Activated CD4-positive, alpha-beta T cell treated with anti-CD3 and anti-CD28 coated beads, Interleukin-2, amount 10 ng/mL, durations not matched to agents 7 days and 5 days (primary cell): ENCODE measurements at regions not wholly inside any gene's neighbourhood (a gene's known extent, or its start where the extent isn't known, plus 50 kb on each side); places are given as distances from the start of the nearest gene placed in this dataset.

Experiments used
- CTCF ChIA-PET: fragments of 350-600 bp; sonication (Branson Sonifier 250); formaldehyde crosslinking; loops from one replicate; lab custom pipeline; 2021; ENCODE audit warnings: antibody characterized with exemption; lab: Charles Lee
- POLR2A ChIA-PET: fragments of 350-600 bp; sonication (Branson Sonifier 250); formaldehyde crosslinking; loops from one replicate; lab custom pipeline; 2021; ENCODE audit warnings: antibody characterized with exemption; lab: Charles Lee
- DNase-seq: peaks from one replicate; pipeline ENCODE4 v3.0.0-alpha.2; 2020
- H3K27ac Mint-ChIP-seq: one replicate; pipeline ENCODE4 v1.8.0; 2021; ENCODE audit warnings: mild to moderate bottlenecking, moderate library complexity, mixed read lengths
- H3K27me3 Mint-ChIP-seq: one replicate; pipeline ENCODE4 v1.8.0; 2021; ENCODE audit warnings: mixed read lengths
- H3K36me3 Mint-ChIP-seq: one replicate; pipeline ENCODE4 v1.8.0; 2021; ENCODE audit warnings: low read depth, mixed read lengths
- H3K4me1 Mint-ChIP-seq: one replicate; pipeline ENCODE4 v1.8.0; 2021; ENCODE audit warnings: mixed read lengths
- H3K4me3 Mint-ChIP-seq: one replicate; pipeline ENCODE4 v1.8.0; 2021; ENCODE audit warnings: mild to moderate bottlenecking, moderate library complexity, mixed read lengths
- H3K9me3 Mint-ChIP-seq: one replicate; pipeline ENCODE4 v1.8.0; 2021; ENCODE audit warnings: mixed read lengths

GRCh38 chr6:74939721-74940620 lies 265.9 kb downstream of the COL12A1 start:
- CTCF ChIA-PET = no interaction called here
- Mint-ChIP-seq H3K4me1 (no peaks in the 10 kb centered on the region), H3K9me3 (no peaks in the 10 kb centered on the region), H3K27ac (no peak overlapping the region), H3K36me3 (no peaks in the 10 kb centered on the region), H3K4me3 (no peak overlapping the region), H3K27me3 (no peaks in the 10 kb centered on the region)
- POLR2A ChIA-PET = no interaction called here
- DNase-seq = no peak

DNA sequence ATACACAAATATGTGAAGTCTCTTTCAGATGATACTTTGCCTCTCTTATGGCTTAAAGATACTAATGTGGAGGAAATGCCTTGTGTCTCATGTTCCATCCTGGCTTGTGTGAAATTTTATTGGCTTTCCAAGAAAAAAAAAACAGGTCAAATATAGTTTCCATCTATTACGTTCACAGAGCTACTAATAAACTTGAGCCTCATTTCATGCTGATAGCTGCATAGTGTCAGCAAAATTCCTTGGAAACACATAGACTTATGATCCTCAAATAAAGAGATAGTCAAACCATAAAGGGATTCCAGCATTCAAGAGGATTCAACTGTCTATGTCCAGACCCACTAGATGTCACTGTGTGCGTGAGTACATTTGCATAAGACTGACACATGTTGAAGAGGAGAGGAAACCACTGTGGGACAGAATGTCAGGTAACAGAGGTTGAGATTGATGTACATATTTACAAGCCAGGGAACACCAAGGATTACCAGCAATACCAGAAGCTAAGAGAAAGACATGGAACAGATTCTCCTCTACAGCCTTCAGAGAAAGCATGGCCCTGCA lies 266.6 kb downstream of the COL12A1 start:
- Mint-ChIP-seq H3K9me3 (no peaks in the 10 kb centered on the region), H3K27me3 (no peaks in the 10 kb centered on the region), H3K36me3 (no peaks in the 10 kb centered on the region), H3K4me3 (no peak overlapping the region), H3K27ac (no peak overlapping the region), H3K4me1 (no peaks in the 10 kb centered on the region)
- ChIA-PET CTCF (no interaction called here), POLR2A (no interaction called here)
- DNase-seq = no peak

DNA sequence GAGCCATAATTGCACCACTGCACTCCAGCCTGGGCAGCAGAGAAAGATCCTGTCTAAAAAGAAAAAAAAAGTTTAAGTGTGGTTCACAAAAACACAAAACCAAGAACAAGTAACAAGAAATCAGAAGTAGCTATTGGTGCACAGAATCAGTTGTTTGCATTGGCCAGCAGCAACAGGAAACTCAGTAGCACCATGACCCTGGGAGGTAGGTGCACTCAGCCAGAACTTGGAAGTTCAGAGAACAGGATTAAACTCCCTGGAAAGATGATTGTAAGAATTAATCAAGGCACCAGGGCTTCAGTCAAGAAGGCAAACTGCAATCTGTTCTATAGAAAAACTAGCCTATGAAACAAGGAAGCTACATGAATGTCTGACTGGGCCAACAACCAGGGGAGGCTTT lies 267.9 kb downstream of the COL12A1 start:
- Mint-ChIP-seq H3K27ac (no peak overlapping the region), H3K4me3 (no peak overlapping the region), H3K27me3 (no peaks in the 10 kb centered on the region), H3K9me3 (no peaks in the 10 kb centered on the region), H3K36me3 (no peaks in the 10 kb centered on the region), H3K4me1 (no peaks in the 10 kb centered on the region)
- DNase-seq = no peak
- ChIA-PET CTCF (interaction anchor here (0.6 kb wide), 1 partner anchor 709 kb away, joined by 4 read pairs; no protein-coding TSS in a partner anchor), POLR2A (no interaction called here)

DNA sequence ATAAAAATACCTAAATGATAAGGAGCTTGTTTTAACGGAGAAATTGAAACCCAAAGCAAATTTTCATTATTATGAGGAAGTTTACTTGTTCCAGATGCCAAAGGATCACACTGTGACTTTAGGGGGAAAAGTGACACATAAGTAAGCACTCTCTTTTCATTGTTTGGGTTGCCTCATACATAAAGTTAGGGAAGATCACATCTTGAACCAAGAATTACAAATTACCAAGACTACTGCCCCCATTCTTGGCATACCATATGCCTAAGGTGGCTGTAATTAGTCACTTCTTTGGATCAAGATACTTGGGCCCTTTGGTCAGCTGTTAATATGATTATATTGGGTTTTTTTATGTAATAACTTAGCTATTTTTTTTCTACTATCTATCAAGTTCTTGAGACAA lies 269.0 kb downstream of the COL12A1 start:
- Mint-ChIP-seq H3K27ac (no peak overlapping the region), H3K4me1 (no peaks in the 10 kb centered on the region), H3K36me3 (no peaks in the 10 kb centered on the region), H3K9me3 (no peaks in the 10 kb centered on the region), H3K4me3 (no peak overlapping the region), H3K27me3 (no peaks in the 10 kb centered on the region)
- CTCF ChIA-PET = no interaction called here
- POLR2A ChIA-PET = no interaction called here
- no peak for DNase-seq

DNA sequence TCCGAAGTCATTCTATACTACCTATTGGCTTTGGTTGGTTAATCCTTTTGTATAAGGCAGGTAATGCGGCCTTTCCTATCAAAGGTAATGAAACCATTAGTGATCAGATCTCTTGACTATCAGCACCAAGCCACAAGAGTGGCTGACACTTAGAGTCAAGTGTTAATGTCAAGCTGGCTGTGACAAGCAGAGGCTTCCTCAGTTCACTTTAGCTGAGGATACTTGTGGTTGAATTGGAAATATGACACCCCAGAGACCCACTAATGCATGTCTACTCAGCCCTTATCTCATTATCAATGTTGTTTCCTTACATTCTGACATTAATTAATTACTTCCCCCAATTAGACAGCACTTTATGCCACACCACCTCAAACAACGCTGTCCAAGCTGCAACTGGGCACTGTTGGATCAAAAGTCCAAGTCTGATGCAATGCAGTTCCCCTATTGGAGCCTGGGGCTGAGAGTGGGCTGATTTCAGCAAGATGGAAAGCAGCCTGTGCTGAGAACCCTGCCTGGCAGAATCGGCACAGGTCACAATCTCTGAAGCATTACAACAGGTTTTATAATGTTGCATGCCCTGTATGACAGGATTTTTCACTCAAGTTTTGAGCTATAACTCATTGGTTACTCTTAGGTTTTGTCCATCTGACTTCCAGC lies 273.5 kb downstream of the COL12A1 start:
- Mint-ChIP-seq H3K4me1 (no peaks in the 10 kb centered on the region), H3K4me3 (no peak overlapping the region), H3K27me3 (no peaks in the 10 kb centered on the region), H3K36me3 (no peaks in the 10 kb centered on the region), H3K27ac (no peak overlapping the region), H3K9me3 (no peaks in the 10 kb centered on the region)
- ChIA-PET POLR2A (no interaction called here), CTCF (interaction anchor here (0.6 kb wide), 1 partner anchor 653 kb away, joined by 3 read pairs; no protein-coding TSS in a partner anchor)
- no peak for DNase-seq

GRCh38 chr6:74931558-74931957 lies 274.3 kb downstream of the COL12A1 start:
- Mint-ChIP-seq H3K4me3 (no peak overlapping the region), H3K4me1 (no peaks in the 10 kb centered on the region), H3K36me3 (no peaks in the 10 kb centered on the region), H3K27ac (no peak overlapping the region), H3K27me3 (no peaks in the 10 kb centered on the region), H3K9me3 (no peaks in the 10 kb centered on the region)
- ChIA-PET POLR2A (no interaction called here), CTCF (no interaction called here)
- no peak for DNase-seq

- Mint-ChIP-seq H3K9me3 (no peaks in the 10 kb centered on the region), H3K27me3 (no peaks in the 10 kb centered on the region), H3K4me3 (no peak overlapping the region), H3K36me3 (no peaks in the 10 kb centered on the region), H3K27ac (no peak overlapping the region), H3K4me1 (peaks cover 2% of the 10 kb centered on the region)
- DNase-seq = no peak
- ChIA-PET POLR2A (no interaction called here), CTCF (no interaction called here)
Measured at GRCh38 chr6:74928203-74928602, 277.6 kb downstream of the COL12A1 start.

- no peak for DNase-seq
- ChIA-PET CTCF (no interaction called here), POLR2A (no interaction called here)
- peaks cover 2% of the 10 kb centered on the region for H3K4me1 Mint-ChIP-seq
- no peaks in the 10 kb centered on the region for H3K9me3 Mint-ChIP-seq
- H3K27me3 Mint-ChIP-seq = no peaks in the 10 kb centered on the region
- no peak overlapping the region for H3K27ac Mint-ChIP-seq
- no peaks in the 10 kb centered on the region for H3K36me3 Mint-ChIP-seq
- H3K4me3 Mint-ChIP-seq = no peak overlapping the region
Measured at GRCh38 chr6:74927299-74927698, 278.6 kb downstream of the COL12A1 start.

DNA sequence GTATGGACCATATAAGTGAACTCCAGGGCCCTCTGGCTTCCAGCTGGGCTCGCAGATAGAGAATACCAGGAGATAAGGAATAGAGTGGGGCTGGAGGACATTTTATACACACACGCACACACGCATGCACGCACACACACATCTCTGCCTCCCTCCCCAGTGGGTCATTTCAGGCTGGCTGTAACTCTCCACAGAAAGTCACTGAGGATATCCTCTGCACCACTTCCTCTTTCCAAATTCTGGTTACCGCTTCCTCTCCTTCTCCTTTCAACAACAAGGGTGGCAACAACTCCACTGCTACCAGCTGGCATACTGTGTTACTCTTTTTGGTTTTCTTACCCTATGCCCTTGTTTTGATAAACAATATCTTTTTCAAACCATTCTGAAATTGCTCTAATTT lies 280.2 kb downstream of the COL12A1 start:
- Mint-ChIP-seq H3K4me1 (peaks cover 2% of the 10 kb centered on the region), H3K4me3 (no peak overlapping the region), H3K9me3 (no peaks in the 10 kb centered on the region), H3K36me3 (no peaks in the 10 kb centered on the region), H3K27me3 (no peaks in the 10 kb centered on the region), H3K27ac (no peak overlapping the region)
- DNase-seq = no peak
- POLR2A ChIA-PET = no interaction called here
- CTCF ChIA-PET = no interaction called here

GRCh38 chr6:74914888-74915287 lies 291.0 kb downstream of the COL12A1 start:
- ChIA-PET CTCF (no interaction called here), POLR2A (no interaction called here)
- DNase-seq = no peak
- H3K36me3 Mint-ChIP-seq = no peaks in the 10 kb centered on the region
- no peak overlapping the region for H3K27ac Mint-ChIP-seq
- no peaks in the 10 kb centered on the region for H3K9me3 Mint-ChIP-seq
- H3K27me3 Mint-ChIP-seq = no peaks in the 10 kb centered on the region
- H3K4me1 Mint-ChIP-seq = no peaks in the 10 kb centered on the region
- no peak overlapping the region for H3K4me3 Mint-ChIP-seq

DNA sequence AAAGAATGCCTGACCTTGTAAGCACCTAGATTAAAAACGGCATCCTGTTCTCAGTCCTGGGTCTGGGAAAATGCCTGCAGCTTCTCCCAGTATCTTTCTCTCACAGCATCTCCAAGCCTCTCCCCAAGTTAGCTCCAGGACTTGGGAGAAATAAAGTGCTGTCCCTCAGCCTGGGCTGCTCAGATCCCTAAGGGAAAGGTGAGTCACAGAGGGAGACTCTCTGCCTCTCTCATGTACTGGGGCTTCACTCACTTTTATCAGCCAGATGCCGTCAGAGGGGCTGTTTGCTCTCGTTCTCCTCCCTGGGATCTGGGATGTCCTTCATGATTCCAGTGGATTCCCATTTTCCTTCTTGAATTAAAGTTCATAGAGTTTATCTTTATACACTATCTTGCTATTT lies 293.6 kb downstream of the COL12A1 start:
- POLR2A ChIA-PET = no interaction called here
- Mint-ChIP-seq H3K4me1 (no peaks in the 10 kb centered on the region), H3K4me3 (no peak overlapping the region), H3K36me3 (no peaks in the 10 kb centered on the region), H3K27me3 (no peaks in the 10 kb centered on the region), H3K9me3 (no peaks in the 10 kb centered on the region), H3K27ac (no peak overlapping the region)
- CTCF ChIA-PET = no interaction called here
- DNase-seq = no peak

- Mint-ChIP-seq H3K4me1 (no peaks in the 10 kb centered on the region), H3K4me3 (no peak overlapping the region), H3K27me3 (no peaks in the 10 kb centered on the region), H3K36me3 (no peaks in the 10 kb centered on the region), H3K27ac (no peak overlapping the region), H3K9me3 (peaks cover 7% of the 10 kb centered on the region)
- no peak for DNase-seq
- ChIA-PET POLR2A (no interaction called here), CTCF (no interaction called here)
Measured at GRCh38 chr6:74902846-74903245, 303.0 kb downstream of the COL12A1 start.

DNA sequence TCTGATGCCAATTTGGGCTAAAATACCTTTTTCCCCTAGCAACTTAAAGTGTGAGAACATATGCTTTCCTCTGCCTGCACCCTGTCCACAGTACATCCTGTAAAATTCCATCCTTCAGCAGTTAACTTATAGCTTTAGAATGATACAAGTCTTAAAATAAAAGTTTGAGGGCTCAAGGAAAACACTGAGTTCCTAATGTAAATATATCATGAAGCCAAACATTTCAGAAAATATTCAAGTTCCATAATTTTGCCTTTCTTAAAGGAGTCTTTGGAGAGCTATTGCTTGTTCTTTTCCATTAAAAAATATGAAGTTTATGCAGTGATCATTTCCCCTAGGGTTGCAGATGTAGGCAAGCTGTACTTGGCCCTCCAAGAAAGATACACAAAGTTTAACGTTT lies 303.8 kb downstream of the COL12A1 start:
- Mint-ChIP-seq H3K36me3 (no peaks in the 10 kb centered on the region), H3K4me1 (no peaks in the 10 kb centered on the region), H3K27me3 (no peaks in the 10 kb centered on the region), H3K4me3 (no peak overlapping the region), H3K9me3 (peaks cover 7% of the 10 kb centered on the region), H3K27ac (no peak overlapping the region)
- DNase-seq = no peak
- ChIA-PET CTCF (no interaction called here), POLR2A (no interaction called here)
